ENCODE measurements at regions not wholly inside any gene's neighbourhood (a gene's known extent, or its start where the extent isn't known, plus 50 kb on each side); places are given as distances from the start of the nearest gene placed in this dataset.
"Not testable (repeated sequence)": the region's sequence is repeated elsewhere in the genome, so short reads cannot be mapped to it uniquely, and the experiment has no call there.

DNA sequence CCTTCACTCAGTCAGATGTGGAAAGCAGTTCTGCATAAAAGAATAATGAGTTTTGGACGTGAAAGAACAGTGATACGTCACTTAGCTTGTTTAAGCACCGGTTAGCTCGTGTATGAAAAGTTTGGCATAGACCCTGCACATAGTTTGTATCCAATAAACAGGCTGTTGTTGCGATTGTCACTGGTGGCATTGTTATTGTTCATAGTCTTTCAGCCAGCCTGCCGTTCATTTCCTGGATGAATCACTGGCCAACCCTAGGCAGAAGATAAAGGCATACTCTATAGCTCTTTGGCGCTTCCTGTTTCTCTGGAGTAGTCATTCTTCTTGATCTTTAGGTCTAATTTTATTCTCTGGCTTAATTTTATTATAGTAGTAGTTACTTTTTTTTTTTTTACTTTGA lies 57.8 kb upstream of the ANKRD30A start:
- no peak overlapping the region for H3K27ac ChIP-seq
- H3K9me3 ChIP-seq, result peaks cover 0 to 4% (median 0%) of the 10 kb centered on the region in 4 donors
- H3K4me1 ChIP-seq, result no peaks in the 10 kb centered on the region
- no peaks in the 10 kb centered on the region for H3K36me3 ChIP-seq
- WGBS, 2 donors, result 84 to 85% methylated on average over 7 of the region's 7 CpGs
- no peaks in the 10 kb centered on the region for H3K27me3 ChIP-seq
- TF ChIP-seq, protein P1, sequence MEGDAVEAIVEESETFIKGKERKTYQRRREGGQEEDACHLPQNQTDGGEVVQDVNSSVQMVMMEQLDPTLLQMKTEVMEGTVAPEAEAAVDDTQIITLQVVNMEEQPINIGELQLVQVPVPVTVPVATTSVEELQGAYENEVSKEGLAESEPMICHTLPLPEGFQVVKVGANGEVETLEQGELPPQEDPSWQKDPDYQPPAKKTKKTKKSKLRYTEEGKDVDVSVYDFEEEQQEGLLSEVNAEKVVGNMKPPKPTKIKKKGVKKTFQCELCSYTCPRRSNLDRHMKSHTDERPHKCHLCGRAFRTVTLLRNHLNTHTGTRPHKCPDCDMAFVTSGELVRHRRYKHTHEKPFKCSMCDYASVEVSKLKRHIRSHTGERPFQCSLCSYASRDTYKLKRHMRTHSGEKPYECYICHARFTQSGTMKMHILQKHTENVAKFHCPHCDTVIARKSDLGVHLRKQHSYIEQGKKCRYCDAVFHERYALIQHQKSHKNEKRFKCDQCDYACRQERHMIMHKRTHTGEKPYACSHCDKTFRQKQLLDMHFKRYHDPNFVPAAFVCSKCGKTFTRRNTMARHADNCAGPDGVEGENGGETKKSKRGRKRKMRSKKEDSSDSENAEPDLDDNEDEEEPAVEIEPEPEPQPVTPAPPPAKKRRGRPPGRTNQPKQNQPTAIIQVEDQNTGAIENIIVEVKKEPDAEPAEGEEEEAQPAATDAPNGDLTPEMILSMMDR (IDR thresholded peaks at IDR 0.05), result no peak
- no peak for TF ChIP-seq POLR2A (IDR thresholded peaks at IDR 0.05)
- no peak for TF ChIP-seq EP300 (IDR thresholded peaks at IDR 0.05)
- DNase-seq (ENCODE audit: low spot score in 2 of 2), result no peak
- no peak overlapping the region for H3K4me3 ChIP-seq

DNA sequence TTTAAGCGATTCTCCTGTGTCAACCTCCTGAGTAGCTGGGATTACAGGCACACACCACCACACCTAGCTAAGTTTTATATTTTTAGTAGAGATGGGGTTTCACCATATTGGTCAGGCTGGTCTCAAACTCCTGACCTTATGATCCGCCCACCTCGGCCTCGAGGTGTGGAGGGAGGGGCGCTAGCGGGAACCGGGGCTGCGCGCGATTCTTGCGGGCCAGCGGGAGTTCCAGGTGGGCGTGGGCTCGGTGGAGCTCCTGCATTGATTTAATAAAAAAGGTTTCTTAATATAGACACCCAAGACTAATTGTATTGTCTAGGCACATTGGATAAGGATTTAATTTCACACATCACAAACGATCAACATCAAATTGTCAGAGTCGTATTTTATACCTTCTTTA lies 63.1 kb upstream of the ANKRD30A start:
- not testable (repeated sequence) for H3K4me3 ChIP-seq; DNase-seq (ENCODE audit: low spot score in 2 of 2); H3K27ac ChIP-seq

DNA sequence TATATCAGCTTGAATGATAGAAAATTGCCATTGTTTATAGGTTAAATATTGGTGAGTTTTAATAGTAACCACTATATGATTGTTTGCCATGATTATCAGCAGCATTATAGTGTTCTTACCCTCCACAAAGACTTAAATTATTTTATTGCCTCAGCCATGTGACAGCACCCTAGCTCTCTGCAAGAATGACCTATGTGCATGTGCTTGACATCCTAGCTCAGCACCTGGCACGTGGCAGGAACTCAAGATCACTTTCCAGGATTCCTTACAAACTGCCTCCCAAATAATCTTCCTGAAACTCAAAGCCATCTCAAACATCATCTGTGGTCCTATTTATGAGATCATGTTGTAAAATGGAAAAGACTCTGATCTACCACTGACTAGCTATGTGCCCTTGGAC lies 68.1 kb upstream of the ANKRD30A start:
- H3K4me3 ChIP-seq, result no peak overlapping the region
- H3K9me3 ChIP-seq, result no peaks in the 10 kb centered on the region
- no peaks in the 10 kb centered on the region for H3K36me3 ChIP-seq
- no peaks in the 10 kb centered on the region for H3K4me1 ChIP-seq
- no peaks in the 10 kb centered on the region for H3K27me3 ChIP-seq
- H3K27ac ChIP-seq, result no peak overlapping the region
- no peak for DNase-seq (ENCODE audit: low spot score in 2 of 2)
- TF ChIP-seq EP300 (IDR thresholded peaks at IDR 0.05) (no peak), POLR2A (IDR thresholded peaks at IDR 0.05) (no peak)
- TF ChIP-seq, protein P1 (IDR thresholded peaks at IDR 0.05), result no peak
- WGBS, 2 donors, result 4 to 32% methylated on average over 1 of the region's 1 CpG

More for the DNA sequence above, 63.1 kb upstream of the ANKRD30A start:
- not testable (repeated sequence) for H3K9me3 ChIP-seq, H3K36me3 ChIP-seq, H3K27me3 ChIP-seq, H3K4me1 ChIP-seq
- WGBS, 2 donors, result 88 to 93% methylated on average over 16 of the region's 16 CpGs

DNA sequence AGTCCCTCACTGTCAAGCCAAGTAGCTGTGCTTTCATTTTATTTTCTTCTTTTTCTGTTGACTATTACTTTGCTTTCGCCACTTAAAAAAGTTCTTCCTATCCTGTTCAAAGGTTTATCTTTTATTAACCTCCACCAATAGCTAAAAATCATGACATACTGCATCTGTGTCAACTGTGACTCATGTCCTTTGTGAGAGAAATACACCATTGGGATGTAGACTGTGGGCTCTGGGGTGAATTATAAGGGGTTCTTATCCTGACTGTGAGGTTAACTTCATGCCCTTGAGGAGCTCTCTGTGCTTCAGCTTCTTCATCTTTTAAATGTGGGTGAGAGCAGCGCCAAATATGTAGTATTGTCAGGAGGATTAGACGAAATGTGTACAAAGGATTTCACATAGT lies 71.9 kb upstream of the ANKRD30A start:
- H3K9me3 ChIP-seq, result peaks cover 0 to 15% (median 0%) of the 10 kb centered on the region in 4 donors
- TF ChIP-seq EP300 (IDR thresholded peaks at IDR 0.05), result no peak
- TF ChIP-seq, protein P1 (IDR thresholded peaks at IDR 0.05), result no peak
- no peak for TF ChIP-seq POLR2A (IDR thresholded peaks at IDR 0.05)

DNA sequence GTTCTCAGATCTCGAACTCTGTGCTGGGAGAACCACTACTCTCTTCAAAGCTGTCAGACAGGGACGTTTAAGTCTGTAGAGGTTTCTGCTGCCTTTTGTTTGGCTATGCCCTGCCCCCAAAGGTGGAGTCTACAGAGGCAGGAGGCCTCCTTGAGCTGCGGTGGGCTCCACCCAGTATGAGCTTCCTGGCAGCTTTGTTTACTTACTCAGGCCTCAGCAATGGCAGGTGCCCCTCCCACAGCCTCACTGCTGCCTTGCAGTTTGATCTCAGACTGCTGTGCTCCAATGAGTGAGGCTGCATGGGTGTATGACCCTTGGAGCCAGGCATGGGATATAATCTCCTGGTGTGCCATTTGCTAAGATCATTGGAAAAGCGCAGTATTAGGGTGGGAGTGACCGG lies 75.4 kb upstream of the ANKRD30A start:
- H3K36me3 ChIP-seq; H3K4me1 ChIP-seq; H3K27ac ChIP-seq; H3K27me3 ChIP-seq; DNase-seq (ENCODE audit: low spot score in 2 of 2); H3K4me3 ChIP-seq: not testable (repeated sequence)
- 81 to 84% methylated on average over 5 of the region's 5 CpGs for WGBS, 2 donors
- H3K9me3 ChIP-seq, result peaks cover 0 to 30% (median 0%) of the 10 kb centered on the region in 4 donors

More for the DNA sequence above, 71.9 kb upstream of the ANKRD30A start:
- no peak for DNase-seq (ENCODE audit: low spot score in 2 of 2)
- Histone ChIP-seq H3K27me3 (no peaks in the 10 kb centered on the region), H3K36me3 (no peaks in the 10 kb centered on the region), H3K27ac (no peak overlapping the region), H3K4me3 (no peak overlapping the region), H3K4me1 (no peaks in the 10 kb centered on the region)
- WGBS, 2 donors, result 75% methylated on average over 3 of the region's 3 CpGs

DNA sequence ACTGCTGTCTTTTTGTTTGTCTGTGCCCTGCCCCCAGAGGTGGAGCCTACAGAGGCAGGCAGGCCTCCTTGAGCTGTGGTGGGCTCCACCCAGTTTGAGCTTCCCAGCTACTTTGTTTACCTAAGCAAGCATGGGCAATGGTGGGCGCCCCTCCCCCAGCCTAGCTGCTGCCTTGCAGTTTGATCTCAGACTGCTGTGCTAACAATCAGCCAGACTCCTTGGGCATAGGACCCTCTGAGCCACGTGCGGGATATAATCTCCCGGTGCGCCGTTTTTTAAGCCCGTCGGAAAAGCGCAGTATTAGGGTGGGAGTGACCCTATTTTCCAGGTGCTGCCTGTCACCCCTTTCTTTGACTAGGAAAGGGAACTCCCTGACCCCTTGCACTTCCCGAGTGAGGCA lies 81.1 kb upstream of the ANKRD30A start:
- 93 to 94% methylated on average over 10 of the region's 10 CpGs for WGBS, 2 donors
- H3K4me1 ChIP-seq; H3K36me3 ChIP-seq; H3K27me3 ChIP-seq; H3K27ac ChIP-seq; H3K4me3 ChIP-seq; DNase-seq (ENCODE audit: low spot score in 2 of 2): not testable (repeated sequence)
- peaks cover 0 to 25% (median 0%) of the 10 kb centered on the region in 4 donors for H3K9me3 ChIP-seq

DNA sequence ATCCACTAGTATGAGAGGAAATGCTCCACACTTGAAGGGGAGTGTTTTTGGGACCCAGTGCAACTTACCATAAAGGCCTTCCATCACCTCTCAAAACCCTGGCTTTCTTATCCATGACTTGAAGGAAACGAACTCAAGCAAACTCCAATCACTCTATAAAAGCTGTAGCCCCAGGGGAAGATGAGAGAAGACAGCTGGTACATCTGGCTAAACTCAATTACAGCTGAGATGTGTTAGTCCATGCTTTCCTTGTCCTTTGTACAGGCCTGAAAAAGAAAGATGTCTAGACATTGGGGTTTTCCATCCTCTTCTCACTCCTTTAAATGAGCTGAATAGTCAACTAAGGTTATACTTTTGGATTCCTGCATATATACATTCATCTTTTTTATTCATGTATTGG lies 89.5 kb upstream of the ANKRD30A start:
- Histone ChIP-seq H3K9me3 (peaks cover 0 to 4% (median 0%) of the 10 kb centered on the region in 4 donors), H3K4me1 (no peaks in the 10 kb centered on the region), H3K27ac (no peak overlapping the region), H3K27me3 (no peaks in the 10 kb centered on the region), H3K4me3 (no peak overlapping the region), H3K36me3 (no peaks in the 10 kb centered on the region)
- 13 to 26% methylated on average over 1 of the region's 1 CpG for WGBS, 2 donors
- no peak for DNase-seq (ENCODE audit: low spot score in 2 of 2)
- TF ChIP-seq EP300 (IDR thresholded peaks at IDR 0.05), result no peak
- TF ChIP-seq POLR2A (IDR thresholded peaks at IDR 0.05), result no peak
- TF ChIP-seq, protein P1 (IDR thresholded peaks at IDR 0.05), result no peak
